Keratinocyte (primary cell): ENCODE measurements at regions not wholly inside any gene's neighbourhood (a gene's known extent, or its start where the extent isn't known, plus 50 kb on each side); places are given as distances from the start of the nearest gene placed in this dataset.

ENCODE experiments used
- DNase-seq: peaks from one replicate; pipeline ENCODE4 v3.0.0-alpha.2; 2011; ENCODE audit warnings: low read depth, missing footprints, low spot score
- FAIRE-seq: peaks from 2 replicates; lab custom pipeline; 2011; peaks lifted over from hg19 to GRCh38; lab: Jason Lieb, UNC
- H2AFZ ChIP-seq: 2 replicates; pipeline ENCODE4 v1.6.0; 2012; ENCODE audit warnings: low read length, control low read depth, inconsistent platforms; ENCODE audit not compliant: control insufficient read depth
- H3K27ac ChIP-seq: 2 replicates; pipeline ENCODE4 v1.5.1; 2011; ENCODE audit warnings: low read length; ENCODE audit not compliant: control insufficient read depth, insufficient read depth
- H3K27me3 ChIP-seq: 3 replicates; pipeline ENCODE4 v1.6.0; 2011; ENCODE audit warnings: low read length; ENCODE audit not compliant: control insufficient read depth, insufficient read depth; ENCODE audit errors: extremely low read depth
- H3K36me3 ChIP-seq, 2 experiments: 2 replicates in 1 of 2; 3 replicates in 1 of 2; pipeline ENCODE4 v1.5.1; 2011; ENCODE audit warnings: low read length in 2 of 2, mild to moderate bottlenecking in 1 of 2; ENCODE audit not compliant: control insufficient read depth in 2 of 2, insufficient read depth in 2 of 2; ENCODE audit errors: extremely low read depth in 1 of 2
- H3K4me1 ChIP-seq: 3 replicates; pipeline ENCODE4 v1.5.1; 2011; ENCODE audit warnings: low read length; ENCODE audit not compliant: control insufficient read depth, insufficient read depth; ENCODE audit errors: extremely low read depth
- H3K4me2 ChIP-seq: 3 replicates; pipeline ENCODE4 v1.6.0; 2011; ENCODE audit warnings: low read depth, low read length; ENCODE audit not compliant: control insufficient read depth, insufficient read depth; ENCODE audit errors: extremely low read depth
- H3K4me3 ChIP-seq, 3 experiments: fragments of 200-600 bp in 1 of 3; sonication (generic) in 1 of 3; 2 replicates in 2 of 3; 3 replicates in 1 of 3; pipeline ENCODE4 v1.5.1; 2011 to 2016; ENCODE audit warnings: low read length in 3 of 3, mild to moderate bottlenecking in 3 of 3, control low read depth in 2 of 3, inconsistent platforms in 1 of 3, low read depth in 1 of 3, mixed read lengths in 1 of 3, mixed run types in 1 of 3, moderate library complexity in 1 of 3; ENCODE audit not compliant: control insufficient read depth in 2 of 3, insufficient read depth in 2 of 3; ENCODE audit errors: extremely low read depth in 1 of 3
- H3K79me2 ChIP-seq: 2 replicates; pipeline ENCODE4 v1.6.0; 2012; ENCODE audit warnings: low read length; ENCODE audit not compliant: control insufficient read depth, insufficient read depth
- H3K9ac ChIP-seq: 3 replicates; pipeline ENCODE4 v1.6.0; 2011; ENCODE audit warnings: low read length; ENCODE audit not compliant: control insufficient read depth, insufficient read depth; ENCODE audit errors: extremely low read depth
- H3K9me1 ChIP-seq: 3 replicates; pipeline ENCODE4 v1.6.0; 2011; ENCODE audit warnings: low read length; ENCODE audit not compliant: control insufficient read depth, insufficient read depth; ENCODE audit errors: extremely low read depth
- H3K9me3 ChIP-seq: 2 replicates; pipeline ENCODE4 v1.5.1; 2012; ENCODE audit warnings: low read depth, low read length; ENCODE audit not compliant: control insufficient read depth
- H4K20me1 ChIP-seq: 3 replicates; pipeline ENCODE4 v1.6.0; 2011; ENCODE audit warnings: low read length; ENCODE audit not compliant: control insufficient read depth, insufficient read depth; ENCODE audit errors: extremely low read depth
- CTCF ChIP-seq, 3 experiments: IDR thresholded peaks in 1 of 3; conservative IDR thresholded peaks in 1 of 3; optimal IDR thresholded peaks in 1 of 3; 2 replicates in 2 of 3; 3 replicates in 1 of 3; pipeline versions ENCODE3 to v1.5.1; 2011; ENCODE audit warnings: low read length in 3 of 3, mild to moderate bottlenecking in 3 of 3, moderate library complexity in 2 of 3, control low read depth in 1 of 3, inconsistent platforms in 1 of 3; ENCODE audit not compliant: insufficient read depth in 2 of 3; ENCODE audit errors: extremely low read depth in 1 of 3
- EZH2 ChIP-seq: IDR thresholded peaks from one replicate; pipeline ENCODE4 v1.6.1; 2012; ENCODE audit warnings: inconsistent platforms, mild to moderate bottlenecking, low read length, moderate library complexity
- dilution Hi-C: fragments of 300-500 bp; cut with MboI; formaldehyde crosslinking; loops from one replicate; pipeline ENCODE4 v1.7.0; 2020; ENCODE audit warnings: low sequenced_read_pairs; ENCODE audit not compliant: extremely low pct_ligation_motif_present

- peaks cover 76% of the 10 kb centered on the region for H3K4me1 ChIP-seq
- dilution Hi-C loops, result no loop called here
- peak overlapping the region; percentile 72 for H2AFZ ChIP-seq
Observed at GRCh38 chr14:76954394-76955190, 73.9 kb downstream of the IRF2BPL start.

GRCh38 chr14:76953311-76953945, 75.1 kb downstream of the IRF2BPL start:
- FAIRE-seq, result no peak
- dilution Hi-C loops, result no loop called here
- peak; percentile 92 for DNase-seq
- Histone ChIP-seq H3K36me3 (no peaks in the 10 kb centered on the region), H3K4me2 (peak overlapping the region; percentile 49), H3K9me1 (no peaks in the 10 kb centered on the region), H4K20me1 (no peaks in the 10 kb centered on the region), H3K4me3 (peak overlapping the region in 2 of 3 experiments; percentile 35 to 40), H3K9ac (peak overlapping the region; percentile 48), H3K4me1 (peaks cover 67% of the 10 kb centered on the region), H3K27ac (peak overlapping the region; percentile 74), H2AFZ (peak overlapping the region; percentile 30), H3K79me2 (no peaks in the 10 kb centered on the region), H3K9me3 (no peaks in the 10 kb centered on the region), H3K27me3 (no peaks in the 10 kb centered on the region)
- TF ChIP-seq EZH2 (no peak), CTCF (optimal IDR thresholded peaks at IDR 0.05 in 1 of 3, IDR thresholded peaks at IDR 0.05 in 1 of 3, conservative IDR thresholded peaks at IDR 0.05 in 1 of 3; ENCODE audit: extremely low read depth in 1 of 3, insufficient read depth in 2 of 3, low read length in 3 of 3) (no peak)

More at GRCh38 chr14:76954394-76955190, 73.9 kb downstream of the IRF2BPL start:
- H3K9me1 ChIP-seq, result no peaks in the 10 kb centered on the region
- no peak for DNase-seq
- no peak for TF ChIP-seq EZH2
- H3K27ac ChIP-seq, result peak overlapping the region; percentile 74
- H3K9ac ChIP-seq, result peak overlapping the region; percentile 43
- peak; percentile 36 for FAIRE-seq
- no peaks in the 10 kb centered on the region for H4K20me1 ChIP-seq
- no peaks in the 10 kb centered on the region for H3K36me3 ChIP-seq
- H3K27me3 ChIP-seq, result no peaks in the 10 kb centered on the region
- H3K4me3 ChIP-seq, result no peak overlapping the region
- H3K4me2 ChIP-seq, result peak overlapping the region; percentile 49
- H3K79me2 ChIP-seq, result no peaks in the 10 kb centered on the region
- H3K9me3 ChIP-seq, result no peaks in the 10 kb centered on the region
